Testis (tissue), 2 donors: ENCODE measurements at regions not wholly inside any gene's neighbourhood (a gene's known extent, or its start where the extent isn't known, plus 50 kb on each side); places are given as distances from the start of the nearest gene placed in this dataset.

ENCODE experiments used
- POLR2A ChIP-seq: fragments of 450-650 bp; IDR thresholded peaks from one replicate; pipeline ENCODE4 v1.6.1; 2017; ENCODE audit warnings: antibody characterized with exemption, mild to moderate bottlenecking, moderate library complexity
- TF ChIP-seq, protein P1 (sequence below), 3 experiments: fragments of 450-650 bp in 2 of 3; fragments of 200-600 bp in 1 of 3; sonication (generic) in 1 of 3; IDR thresholded peaks; one replicate each; pipeline ENCODE4 v1.5.1; 2016 to 2019; ENCODE audit warnings: antibody characterized with exemption in 3 of 3, mild to moderate bottlenecking in 2 of 3, moderate library complexity in 1 of 3

DNA sequence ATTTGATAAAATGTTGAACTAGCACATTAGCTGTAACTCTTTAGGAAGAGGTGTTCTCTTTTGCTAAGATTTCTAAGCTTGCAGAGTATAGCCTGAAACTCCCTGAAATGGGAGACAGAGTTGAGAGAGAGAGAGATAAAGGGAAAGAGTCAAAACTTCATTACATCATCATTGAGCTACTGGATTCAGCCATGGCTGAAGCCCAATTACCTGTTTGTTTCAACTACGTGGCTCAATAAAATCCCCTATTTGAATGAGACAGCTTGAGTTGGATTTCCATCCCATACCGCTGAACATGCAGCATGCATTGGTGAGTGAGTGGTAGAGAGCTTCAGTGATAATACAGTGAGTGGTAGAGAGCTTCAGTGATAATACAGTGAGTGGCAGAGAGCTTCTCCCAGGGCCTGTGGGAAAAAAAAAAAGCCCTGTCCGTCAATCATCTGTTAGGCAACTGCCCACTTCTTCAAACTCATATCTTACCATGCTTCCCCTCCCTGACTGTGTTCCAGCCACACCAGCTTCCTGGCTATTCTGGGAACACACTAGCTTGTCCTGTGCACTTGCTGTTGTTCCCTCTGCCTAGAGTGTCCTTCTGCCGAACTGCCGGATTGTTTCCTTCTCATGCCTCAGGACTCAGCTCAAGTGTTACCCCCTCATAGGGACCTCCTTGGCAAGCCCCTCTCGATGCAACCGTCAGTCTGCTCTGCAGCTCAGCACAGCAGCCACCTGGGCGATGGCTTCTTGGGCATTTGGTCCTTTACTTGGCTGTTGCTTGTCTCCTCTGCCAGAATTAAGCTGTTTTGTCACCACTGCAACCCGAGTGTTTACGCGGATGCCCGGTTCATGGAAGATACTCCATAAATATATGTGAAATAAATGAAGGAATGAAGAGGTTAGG lies 91.3 kb upstream of the EYA2 start:
- TF ChIP-seq, protein P1, sequence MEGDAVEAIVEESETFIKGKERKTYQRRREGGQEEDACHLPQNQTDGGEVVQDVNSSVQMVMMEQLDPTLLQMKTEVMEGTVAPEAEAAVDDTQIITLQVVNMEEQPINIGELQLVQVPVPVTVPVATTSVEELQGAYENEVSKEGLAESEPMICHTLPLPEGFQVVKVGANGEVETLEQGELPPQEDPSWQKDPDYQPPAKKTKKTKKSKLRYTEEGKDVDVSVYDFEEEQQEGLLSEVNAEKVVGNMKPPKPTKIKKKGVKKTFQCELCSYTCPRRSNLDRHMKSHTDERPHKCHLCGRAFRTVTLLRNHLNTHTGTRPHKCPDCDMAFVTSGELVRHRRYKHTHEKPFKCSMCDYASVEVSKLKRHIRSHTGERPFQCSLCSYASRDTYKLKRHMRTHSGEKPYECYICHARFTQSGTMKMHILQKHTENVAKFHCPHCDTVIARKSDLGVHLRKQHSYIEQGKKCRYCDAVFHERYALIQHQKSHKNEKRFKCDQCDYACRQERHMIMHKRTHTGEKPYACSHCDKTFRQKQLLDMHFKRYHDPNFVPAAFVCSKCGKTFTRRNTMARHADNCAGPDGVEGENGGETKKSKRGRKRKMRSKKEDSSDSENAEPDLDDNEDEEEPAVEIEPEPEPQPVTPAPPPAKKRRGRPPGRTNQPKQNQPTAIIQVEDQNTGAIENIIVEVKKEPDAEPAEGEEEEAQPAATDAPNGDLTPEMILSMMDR (IDR thresholded peaks at IDR 0.05), result no peak
- no peak for TF ChIP-seq POLR2A
